Muscle of arm (tissue), 1 donor: ENCODE measurements at regions not wholly inside any gene's neighbourhood (a gene's known extent, or its start where the extent isn't known, plus 50 kb on each side); places are given as distances from the start of the nearest gene placed in this dataset.
A peak's percentile ranks its signal among the peaks of the same experiment; 100 is the strongest.
"Not testable (repeated sequence)": the region's sequence is repeated elsewhere in the genome, so short reads cannot be mapped to it uniquely, and the experiment has no call there.

Source experiments
- DNase-seq: peaks from one replicate; pipeline ENCODE4 v3.0.0-alpha.2; 2013

GRCh38 chr7:49100908-49101740 is 176.8 kb downstream of the CDC14C start:
- DNase-seq: not testable (repeated sequence)

- no peak for DNase-seq
Measured at GRCh38 chr7:49102411-49102810, 178.1 kb downstream of the CDC14C start.

GRCh38 chr7:49111706-49112105 is 187.4 kb downstream of the CDC14C start:
- DNase-seq: no peak

GRCh38 chr7:49112222-49112621 is 187.9 kb downstream of the CDC14C start:
- DNase-seq: no peak

GRCh38 chr7:49112647-49113046 is 188.3 kb downstream of the CDC14C start:
- DNase-seq: no peak

- no peak for DNase-seq
Measured at GRCh38 chr7:49119706-49120105, 195.4 kb downstream of the CDC14C start.

- DNase-seq: peak; percentile 6
Measured at GRCh38 chr7:49125246-49125645, 200.9 kb downstream of the CDC14C start.

- DNase-seq: peak; percentile 17
Measured at GRCh38 chr7:49127359-49127913, 203.1 kb downstream of the CDC14C start.

GRCh38 chr7:49137978-49138377 is 213.6 kb downstream of the CDC14C start:
- DNase-seq: no peak

GRCh38 chr7:49150486-49150885 is 226.1 kb downstream of the CDC14C start:
- peak; percentile 55 for DNase-seq

- peak; percentile 43 for DNase-seq
Measured at GRCh38 chr7:49151146-49151545, 226.8 kb downstream of the CDC14C start.

- no peak for DNase-seq
Measured at GRCh38 chr7:49158321-49158720, 234.0 kb downstream of the CDC14C start.

- peak; percentile 64 for DNase-seq
Measured at GRCh38 chr7:49159536-49159935, 235.2 kb downstream of the CDC14C start.

- DNase-seq: no peak
Measured at GRCh38 chr7:49166441-49166840, 242.1 kb downstream of the CDC14C start.

- no peak for DNase-seq
Measured at GRCh38 chr7:49172639-49173038, 248.3 kb downstream of the CDC14C start.

GRCh38 chr7:49174396-49174795 is 250.0 kb downstream of the CDC14C start:
- no peak for DNase-seq

GRCh38 chr7:49187543-49188268 is 263.4 kb downstream of the CDC14C start:
- DNase-seq: no peak

- no peak for DNase-seq
Measured at GRCh38 chr7:49228426-49229098, 304.2 kb downstream of the CDC14C start.

GRCh38 chr7:49229246-49229645 is 304.9 kb downstream of the CDC14C start:
- DNase-seq: no peak

GRCh38 chr7:49243521-49243920 is 319.2 kb downstream of the CDC14C start:
- DNase-seq: no peak

GRCh38 chr7:49244543-49244942 is 320.2 kb downstream of the CDC14C start:
- DNase-seq: no peak

- no peak for DNase-seq
Measured at GRCh38 chr7:49245062-49245461, 320.7 kb downstream of the CDC14C start.
